GM13977 (cell line): ENCODE measurements at regions not wholly inside any gene's neighbourhood (a gene's known extent, or its start where the extent isn't known, plus 50 kb on each side); places are given as distances from the start of the nearest gene placed in this dataset.

Experiments used
- DNase-seq: peaks from one replicate; pipeline ENCODE4 v3.0.0; 2012; ENCODE audit warnings: low spot score
- CTCF ChIP-seq: IDR thresholded peaks from 2 replicates; pipeline ENCODE4 v1.5.1; 2012; ENCODE audit warnings: mild to moderate bottlenecking, control low read depth; ENCODE audit not compliant: insufficient read depth; ENCODE audit errors: extremely low read depth, missing control alignments
- in situ Hi-C: fragments of 300-500 bp; cut with MboI; formaldehyde crosslinking; loops from one replicate; pipeline ENCODE4 v1.12.0; 2022; ENCODE audit warnings: low sequenced_read_pairs, low pct_unique_long_range_greater_than_20kb, mixed read lengths, inconsistent platforms; ENCODE audit not compliant: unreplicated experiment

GRCh38 chr12:84497819-84498218 is 414.8 kb downstream of the SLC6A15 start:
- in situ Hi-C loops = no loop called here
- peak; percentile 54 for TF ChIP-seq CTCF
- no peak for DNase-seq

- TF ChIP-seq CTCF = no peak
- DNase-seq = no peak
- in situ Hi-C loops = no loop called here
Measured at GRCh38 chr12:84495711-84496110, 416.9 kb downstream of the SLC6A15 start.

GRCh38 chr12:84492351-84492883 is 420.2 kb downstream of the SLC6A15 start:
- no peak for DNase-seq
- TF ChIP-seq CTCF = no peak
- in situ Hi-C loops = no loop called here

GRCh38 chr12:84484798-84485197 is 427.8 kb downstream of the SLC6A15 start:
- no peak for TF ChIP-seq CTCF
- no peak for DNase-seq
- in situ Hi-C loops = no loop called here

- in situ Hi-C loops = no loop called here
- TF ChIP-seq CTCF = no peak
- DNase-seq = no peak
Measured at GRCh38 chr12:84480803-84481202, 431.8 kb downstream of the SLC6A15 start.

- DNase-seq = no peak
- no peak for TF ChIP-seq CTCF
- in situ Hi-C loops = no loop called here
Measured at GRCh38 chr12:84470361-84470760, 442.2 kb downstream of the SLC6A15 start.

- TF ChIP-seq CTCF = no peak
- in situ Hi-C loops = no loop called here
Measured at GRCh38 chr12:84464616-84465015, 448.0 kb downstream of the SLC6A15 start.

More at GRCh38 chr12:84464616-84465015, 448.0 kb downstream of the SLC6A15 start:
- no peak for DNase-seq
